Smooth muscle cell (in vitro differentiated cells): ENCODE measurements at regions not wholly inside any gene's neighbourhood (a gene's known extent, or its start where the extent isn't known, plus 50 kb on each side); places are given as distances from the start of the nearest gene placed in this dataset.

Experiments used
- DNase-seq: peaks from one replicate; lab custom pipeline; 2025; ENCODE audit not compliant: unreplicated experiment; lab: John Stamatoyannopoulos, UW
- H2AFZ ChIP-seq: fragments of 200-600 bp; sonication (generic); 2 replicates; pipeline ENCODE4 v1.6.0; 2016; ENCODE audit warnings: antibody characterized with exemption, low read depth, mild to moderate bottlenecking
- H3F3A ChIP-seq: fragments of 200-600 bp; sonication (generic); 2 replicates; pipeline ENCODE4 v1.6.0; 2017; ENCODE audit warnings: antibody characterized with exemption, low read depth
- H3K27ac ChIP-seq: fragments of 200-600 bp; sonication (generic); 2 replicates; pipeline ENCODE4 v1.5.1; 2016; ENCODE audit warnings: low read depth, mild to moderate bottlenecking
- H3K27me3 ChIP-seq: fragments of 200-600 bp; sonication (generic); 2 replicates; pipeline ENCODE4 v1.6.1; 2016; ENCODE audit warnings: low read depth, mild to moderate bottlenecking
- H3K36me3 ChIP-seq: fragments of 200-600 bp; sonication (generic); 2 replicates; pipeline ENCODE4 v1.5.1; 2016; ENCODE audit warnings: low read depth
- H3K4me1 ChIP-seq: fragments of 200-600 bp; sonication (generic); 2 replicates; pipeline ENCODE4 v1.5.1; 2016; ENCODE audit warnings: low read depth
- H3K4me2 ChIP-seq: fragments of 200-600 bp; sonication (generic); 2 replicates; pipeline ENCODE4 v1.6.0; 2016; ENCODE audit warnings: mild to moderate bottlenecking
- H3K4me3 ChIP-seq: fragments of 200-600 bp; sonication (generic); 2 replicates; pipeline ENCODE4 v1.5.1; 2016; ENCODE audit warnings: mild to moderate bottlenecking
- H3K79me2 ChIP-seq: fragments of 200-600 bp; sonication (generic); 2 replicates; pipeline ENCODE4 v1.6.0; 2016; ENCODE audit warnings: low read depth, mild to moderate bottlenecking
- H3K9ac ChIP-seq: fragments of 200-600 bp; sonication (generic); 2 replicates; pipeline ENCODE4 v1.6.0; 2016; ENCODE audit warnings: low read depth
- H3K9me3 ChIP-seq: fragments of 200-600 bp; sonication (generic); replicated peaks from 2 replicates; pipeline ENCODE4 v1.5.1; 2016; ENCODE audit warnings: low read depth
- H4K20me1 ChIP-seq: fragments of 200-600 bp; sonication (generic); 2 replicates; pipeline ENCODE4 v1.6.0; 2016; ENCODE audit warnings: low read depth
- WGBS: methylation state at CpG from one replicate; pipeline ENCODE4 v1.1.7; 2016; ENCODE audit warnings: low lambda C conversion rate; 5-methylcytosine and 5-hydroxymethylcytosine counted together
- TF ChIP-seq, protein P1 (sequence below): fragments of 200-600 bp; sonication (generic); IDR thresholded peaks from 2 replicates; pipeline ENCODE4 v1.5.1; 2017; ENCODE audit warnings: borderline replicate concordance, mild to moderate bottlenecking, antibody characterized with exemption; ENCODE audit not compliant: insufficient read depth, poor library complexity, severe bottlenecking

DNA sequence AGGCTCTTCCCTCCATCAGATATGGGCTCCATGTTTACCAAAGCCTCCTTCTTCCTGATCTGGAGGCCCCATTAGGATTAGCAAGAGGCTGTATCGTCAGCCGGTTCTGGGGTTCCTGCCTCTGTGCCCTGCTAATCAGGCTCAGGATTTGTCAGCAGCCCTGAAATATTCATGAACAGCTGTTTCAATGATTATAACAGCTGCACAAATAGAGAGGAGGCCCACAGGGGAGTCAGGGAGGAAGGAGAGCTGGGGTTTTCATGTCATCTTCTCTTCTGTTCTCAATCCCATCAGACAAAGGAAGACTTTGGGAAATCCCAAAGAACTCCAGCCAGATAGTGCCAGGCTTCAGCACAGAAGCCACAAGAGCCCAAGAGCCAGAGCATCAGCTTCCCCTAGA, 72.3 kb upstream of the MMP2 start:
- H3K9me3 ChIP-seq, result no peaks in the 10 kb centered on the region
- H4K20me1 ChIP-seq, result no peaks in the 10 kb centered on the region
- WGBS, result 72% methylated on average over 2 of the region's 2 CpGs
- no peak overlapping the region for H3K27ac ChIP-seq
- H3K4me3 ChIP-seq, result no peak overlapping the region
- H3K27me3 ChIP-seq, result peaks cover 66% of the 10 kb centered on the region
- H3F3A ChIP-seq, result no peaks in the 10 kb centered on the region
- H3K79me2 ChIP-seq, result no peaks in the 10 kb centered on the region
- no peak overlapping the region for H2AFZ ChIP-seq
- no peaks in the 10 kb centered on the region for H3K36me3 ChIP-seq
- no peak overlapping the region for H3K4me2 ChIP-seq
- DNase-seq, result no peak
- H3K9ac ChIP-seq, result no peak overlapping the region
- TF ChIP-seq, protein P1, sequence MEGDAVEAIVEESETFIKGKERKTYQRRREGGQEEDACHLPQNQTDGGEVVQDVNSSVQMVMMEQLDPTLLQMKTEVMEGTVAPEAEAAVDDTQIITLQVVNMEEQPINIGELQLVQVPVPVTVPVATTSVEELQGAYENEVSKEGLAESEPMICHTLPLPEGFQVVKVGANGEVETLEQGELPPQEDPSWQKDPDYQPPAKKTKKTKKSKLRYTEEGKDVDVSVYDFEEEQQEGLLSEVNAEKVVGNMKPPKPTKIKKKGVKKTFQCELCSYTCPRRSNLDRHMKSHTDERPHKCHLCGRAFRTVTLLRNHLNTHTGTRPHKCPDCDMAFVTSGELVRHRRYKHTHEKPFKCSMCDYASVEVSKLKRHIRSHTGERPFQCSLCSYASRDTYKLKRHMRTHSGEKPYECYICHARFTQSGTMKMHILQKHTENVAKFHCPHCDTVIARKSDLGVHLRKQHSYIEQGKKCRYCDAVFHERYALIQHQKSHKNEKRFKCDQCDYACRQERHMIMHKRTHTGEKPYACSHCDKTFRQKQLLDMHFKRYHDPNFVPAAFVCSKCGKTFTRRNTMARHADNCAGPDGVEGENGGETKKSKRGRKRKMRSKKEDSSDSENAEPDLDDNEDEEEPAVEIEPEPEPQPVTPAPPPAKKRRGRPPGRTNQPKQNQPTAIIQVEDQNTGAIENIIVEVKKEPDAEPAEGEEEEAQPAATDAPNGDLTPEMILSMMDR, result no peak
- H3K4me1 ChIP-seq, result peaks cover 5% of the 10 kb centered on the region

DNA sequence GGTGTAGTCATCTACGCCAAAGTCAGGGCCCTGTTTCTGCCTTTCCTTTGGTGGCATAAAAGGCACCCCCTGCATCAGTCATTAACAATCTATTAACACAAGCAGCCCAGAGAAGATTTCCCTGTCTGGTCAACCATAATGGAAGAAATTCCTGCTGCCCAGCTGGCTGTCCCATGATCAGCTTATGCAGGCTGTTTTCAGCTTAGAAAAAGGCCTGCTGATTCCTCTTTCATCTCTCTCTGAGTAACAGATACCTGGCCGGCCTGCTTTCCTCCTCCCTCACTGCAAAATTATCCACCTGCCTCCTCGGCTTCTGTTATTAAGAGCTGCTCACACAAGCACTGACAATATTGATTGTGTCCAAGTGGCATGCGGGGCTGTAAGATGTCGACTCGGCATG, 70.3 kb upstream of the MMP2 start:
- WGBS, result 83% methylated on average over 6 of the region's 6 CpGs
- H3K27me3 ChIP-seq, result peaks cover 73% of the 10 kb centered on the region

DNA sequence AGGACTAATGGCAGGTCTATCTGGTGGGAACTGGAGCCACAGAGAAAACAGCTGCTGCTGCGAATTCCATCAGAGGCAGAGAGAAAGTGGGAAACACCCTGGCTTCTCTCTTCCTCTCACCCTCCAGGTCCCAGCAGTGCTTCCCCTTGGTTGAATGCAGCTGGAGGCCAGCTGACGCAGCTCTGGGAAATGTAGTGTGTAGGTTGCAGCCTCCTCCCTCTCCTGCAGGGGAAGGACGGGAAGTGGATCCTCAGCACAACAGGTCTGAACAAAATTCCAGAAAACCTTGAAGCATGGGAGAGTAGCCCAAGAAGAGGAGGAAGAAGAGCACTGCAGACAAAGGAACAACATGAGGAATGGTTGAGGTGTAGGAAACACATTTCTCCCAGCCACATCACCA, 67.8 kb upstream of the MMP2 start:
- Histone ChIP-seq H4K20me1 (no peaks in the 10 kb centered on the region), H3K79me2 (no peaks in the 10 kb centered on the region), H2AFZ (no peak overlapping the region), H3K4me2 (no peak overlapping the region), H3K9ac (no peak overlapping the region), H3K36me3 (no peaks in the 10 kb centered on the region), H3K4me1 (peaks cover 5% of the 10 kb centered on the region), H3K27ac (no peak overlapping the region), H3F3A (no peaks in the 10 kb centered on the region), H3K9me3 (no peaks in the 10 kb centered on the region), H3K4me3 (no peak overlapping the region), H3K27me3 (peaks cover 75% of the 10 kb centered on the region)
- 74% methylated on average over 3 of the region's 3 CpGs for WGBS
- no peak for DNase-seq
- TF ChIP-seq, protein P1, result no peak

More for the DNA sequence above, 70.3 kb upstream of the MMP2 start:
- TF ChIP-seq, protein P1, result no peak
- Histone ChIP-seq H3K79me2 (no peaks in the 10 kb centered on the region), H2AFZ (no peak overlapping the region), H3K27ac (no peak overlapping the region), H3K36me3 (no peaks in the 10 kb centered on the region), H3K4me1 (peaks cover 5% of the 10 kb centered on the region), H3K9me3 (no peaks in the 10 kb centered on the region), H3K4me2 (no peak overlapping the region), H3F3A (no peaks in the 10 kb centered on the region), H3K4me3 (no peak overlapping the region), H4K20me1 (no peaks in the 10 kb centered on the region), H3K9ac (no peak overlapping the region)
- DNase-seq, result no peak

DNA sequence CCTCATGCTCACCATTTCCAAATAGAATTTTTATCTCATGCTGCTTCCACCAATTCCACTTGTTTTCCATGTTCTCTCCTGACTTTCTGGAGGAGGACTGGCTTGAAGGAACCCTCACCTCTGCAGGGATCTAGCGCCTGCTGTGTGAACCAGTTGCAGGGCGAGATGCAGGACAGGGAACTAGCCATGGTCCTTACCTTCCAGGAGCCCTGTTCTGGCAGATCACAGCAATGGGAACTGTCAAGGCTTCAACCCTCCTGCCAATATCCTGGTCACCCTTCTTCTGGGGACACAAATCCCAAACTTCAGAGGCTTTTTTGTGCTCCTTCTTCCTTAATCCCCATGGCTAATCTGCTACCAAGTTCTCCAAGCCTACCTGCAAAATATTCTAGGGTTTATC, 60.4 kb upstream of the MMP2 start:
- H3K4me2 ChIP-seq, result no peak overlapping the region
- H3K4me3 ChIP-seq, result no peak overlapping the region
- H3K9ac ChIP-seq, result no peak overlapping the region
- H3K4me1 ChIP-seq, result no peaks in the 10 kb centered on the region
- H3K9me3 ChIP-seq, result no peaks in the 10 kb centered on the region
- H3K79me2 ChIP-seq, result no peaks in the 10 kb centered on the region
- 24% methylated on average over 2 of the region's 2 CpGs for WGBS
- no peak overlapping the region for H2AFZ ChIP-seq
- no peaks in the 10 kb centered on the region for H4K20me1 ChIP-seq
- DNase-seq, result no peak
- TF ChIP-seq, protein P1, result no peak
- H3K36me3 ChIP-seq, result no peaks in the 10 kb centered on the region
- no peak overlapping the region for H3K27ac ChIP-seq
- H3K27me3 ChIP-seq, result peaks cover 36% of the 10 kb centered on the region
- H3F3A ChIP-seq, result no peaks in the 10 kb centered on the region
